Lower lobe of right lung (tissue), 2 donors: ENCODE measurements at regions not wholly inside any gene's neighbourhood (a gene's known extent, or its start where the extent isn't known, plus 50 kb on each side); places are given as distances from the start of the nearest gene placed in this dataset.

Experiments
- ATAC-seq, 2 donors: fragments of 200-7000 bp; cut with Tn5 transposase; one replicate each; pipeline ENCODE4 v1.9.1; 2020 to 2022; ENCODE audit warnings: mild to moderate bottlenecking in 2 of 2, moderate library complexity in 2 of 2
- DNase-seq: peaks from one replicate; pipeline ENCODE4 v3.0.0-alpha.2; 2020
- H3K27ac ChIP-seq: fragments of 200-600 bp; one replicate; pipeline ENCODE4 v1.8.0; 2022
- H3K27me3 ChIP-seq: fragments of 200-600 bp; one replicate; pipeline ENCODE4 v1.8.0; 2022; ENCODE audit warnings: low read depth
- H3K36me3 ChIP-seq: fragments of 200-600 bp; one replicate; pipeline ENCODE4 v1.8.0; 2022; ENCODE audit warnings: mild to moderate bottlenecking
- H3K4me1 ChIP-seq: fragments of 200-600 bp; one replicate; pipeline ENCODE4 v1.8.0; 2022
- H3K4me3 ChIP-seq: fragments of 200-600 bp; one replicate; pipeline ENCODE4 v1.8.0; 2022; ENCODE audit warnings: mild to moderate bottlenecking
- H3K9me3 ChIP-seq: fragments of 200-600 bp; one replicate; pipeline ENCODE4 v1.8.0; 2022
- CTCF ChIP-seq: fragments of 200-600 bp; IDR thresholded peaks from one replicate; pipeline ENCODE4 v1.8.0; 2022; ENCODE audit warnings: antibody characterized with exemption, mild to moderate bottlenecking
- intact Hi-C: fragments of 100-400 bp; cut with DNase I; formaldehyde crosslinking; loops from one replicate; pipeline ENCODE4 v1.11.0; 2022
- donor health status: DM: no; HTN: yes; CAD: no; lungs with severe emphysema.

DNA sequence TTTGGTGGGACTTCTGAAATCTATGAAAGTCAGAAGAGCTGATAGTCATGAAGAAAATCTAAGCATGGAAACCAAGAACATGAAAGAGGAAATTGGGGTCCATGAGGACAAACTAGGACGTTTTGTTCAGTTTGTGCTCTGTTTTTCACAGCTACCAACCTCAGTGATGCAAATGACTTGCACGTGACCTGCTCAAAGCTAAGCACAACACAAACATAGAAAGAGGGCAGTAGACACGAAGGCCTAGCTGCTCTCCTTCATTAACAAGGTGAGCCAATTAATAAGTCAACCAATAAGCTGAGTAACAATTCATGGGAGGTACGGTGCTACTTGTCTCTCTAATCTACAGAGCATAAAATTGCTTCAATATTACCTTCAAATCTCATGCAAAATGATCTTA, 684.1 kb downstream of the TRAM1L1 start:
- Histone ChIP-seq H3K36me3 (no peaks in the 10 kb centered on the region), H3K9me3 (no peaks in the 10 kb centered on the region), H3K27me3 (no peaks in the 10 kb centered on the region), H3K27ac (no peak overlapping the region), H3K4me1 (no peaks in the 10 kb centered on the region), H3K4me3 (no peak overlapping the region)
- TF ChIP-seq CTCF: no peak
- DNase-seq (no peak), ATAC-seq (no peak)
- intact Hi-C loops: no loop called here

- no peak for TF ChIP-seq CTCF
- intact Hi-C loops: no loop called here
- Histone ChIP-seq H3K4me3 (no peak overlapping the region), H3K9me3 (no peaks in the 10 kb centered on the region), H3K27ac (no peak overlapping the region), H3K36me3 (no peaks in the 10 kb centered on the region), H3K27me3 (no peaks in the 10 kb centered on the region), H3K4me1 (no peaks in the 10 kb centered on the region)
- DNase-seq (no peak), ATAC-seq (no peak)
Observed at GRCh38 chr4:116400480-116400879, 684.9 kb downstream of the TRAM1L1 start.

GRCh38 chr4:116397714-116398113, 687.7 kb downstream of the TRAM1L1 start:
- no peaks in the 10 kb centered on the region for H3K4me1 ChIP-seq
- intact Hi-C loops: no loop called here
- TF ChIP-seq CTCF: no peak
- no peaks in the 10 kb centered on the region for H3K36me3 ChIP-seq
- no peak for DNase-seq
- no peaks in the 10 kb centered on the region for H3K27me3 ChIP-seq
- H3K9me3 ChIP-seq: no peaks in the 10 kb centered on the region
- no peak overlapping the region for H3K4me3 ChIP-seq
- no peak overlapping the region for H3K27ac ChIP-seq
- no peak for ATAC-seq

GRCh38 chr4:116397291-116397690, 688.1 kb downstream of the TRAM1L1 start:
- no peak for ATAC-seq
- TF ChIP-seq CTCF: no peak
- intact Hi-C loops: no loop called here

GRCh38 chr4:116395408-116395807, 690.0 kb downstream of the TRAM1L1 start:
- H3K27me3 ChIP-seq: no peaks in the 10 kb centered on the region
- ATAC-seq (no peak), DNase-seq (no peak)
- TF ChIP-seq CTCF: no peak
- intact Hi-C loops: no loop called here
- H3K4me3 ChIP-seq: no peak overlapping the region
- H3K9me3 ChIP-seq: no peaks in the 10 kb centered on the region
- no peaks in the 10 kb centered on the region for H3K36me3 ChIP-seq
- no peaks in the 10 kb centered on the region for H3K4me1 ChIP-seq
- no peak overlapping the region for H3K27ac ChIP-seq

More at GRCh38 chr4:116397291-116397690, 688.1 kb downstream of the TRAM1L1 start:
- H3K4me3 ChIP-seq: no peak overlapping the region
- no peak overlapping the region for H3K27ac ChIP-seq
- H3K36me3 ChIP-seq: no peaks in the 10 kb centered on the region
- H3K4me1 ChIP-seq: no peaks in the 10 kb centered on the region
- no peaks in the 10 kb centered on the region for H3K27me3 ChIP-seq
- H3K9me3 ChIP-seq: no peaks in the 10 kb centered on the region
- no peak for DNase-seq

DNA sequence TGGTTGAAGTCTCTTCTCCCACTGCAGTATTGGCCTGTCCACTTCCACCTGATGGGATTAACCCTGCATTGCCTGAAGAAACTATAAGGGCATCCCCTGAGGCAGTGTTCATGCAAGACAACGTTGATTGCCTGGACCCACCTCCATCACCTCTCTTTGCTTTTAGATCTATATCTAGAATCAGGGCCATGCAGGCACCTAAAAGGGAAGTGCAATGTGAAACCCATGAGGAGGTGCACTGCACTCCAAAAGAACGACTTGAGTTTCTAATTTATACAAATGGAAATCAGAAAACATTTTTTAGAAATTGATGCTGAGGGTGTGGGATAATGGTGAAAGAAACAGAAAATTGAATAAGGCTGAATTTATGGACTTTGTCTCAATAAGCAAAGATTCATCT, 694.4 kb downstream of the TRAM1L1 start:
- no peaks in the 10 kb centered on the region for H3K4me1 ChIP-seq
- DNase-seq (no peak), ATAC-seq (no peak)
- H3K36me3 ChIP-seq: no peaks in the 10 kb centered on the region
- no peaks in the 10 kb centered on the region for H3K9me3 ChIP-seq
- H3K4me3 ChIP-seq: no peak overlapping the region
- intact Hi-C loops: no loop called here
- TF ChIP-seq CTCF: no peak
- no peak overlapping the region for H3K27ac ChIP-seq
- no peaks in the 10 kb centered on the region for H3K27me3 ChIP-seq
